Adrenal gland (tissue), 9 donors: ENCODE measurements at regions not wholly inside any gene's neighbourhood (a gene's known extent, or its start where the extent isn't known, plus 50 kb on each side); places are given as distances from the start of the nearest gene placed in this dataset.

Experiments
- DNase-seq, 7 donors: peaks; one replicate each; pipeline ENCODE4 v3.0.0-alpha.2; 2019 to 2020
- H3K27ac ChIP-seq, 5 donors: fragments of 200-600 bp; sonication (generic) in 4 of 5; 1 replicate in 3 of 5; 2 replicates in 2 of 5; pipeline versions ENCODE4 v1.5.1 to v1.8.0; 2016 to 2020; ENCODE audit warnings: mild to moderate bottlenecking in 1 of 5
- H3K27me3 ChIP-seq: fragments of 200-600 bp; 2 replicates; pipeline ENCODE4 v1.8.0; 2021
- H3K36me3 ChIP-seq, 2 donors: fragments of 200-600 bp; replicated peaks in 1 of 2; 1 replicate in 1 of 2; 2 replicates in 1 of 2; pipeline versions ENCODE4 v1.5.1 to v1.8.0; 2018 to 2022
- H3K4me1 ChIP-seq, 2 donors: fragments of 200-600 bp; replicated peaks in 1 of 2; 1 replicate in 1 of 2; 2 replicates in 1 of 2; pipeline versions ENCODE4 v1.5.1 to v1.8.0; 2018 to 2021
- H3K4me3 ChIP-seq, 4 donors: fragments of 200-600 bp; sonication (generic) in 3 of 4; one replicate each; pipeline ENCODE4 v1.5.1; 2016 to 2018
- H3K9me3 ChIP-seq, 3 donors: fragments of 200-600 bp; sonication (generic) in 1 of 3; replicated peaks in 1 of 3; 1 replicate in 2 of 3; 2 replicates in 1 of 3; pipeline versions ENCODE4 v1.5.1 to v1.8.0; 2016 to 2021
- CTCF ChIP-seq, 6 experiments: fragments of 450-650 bp in 4 of 6; fragments of 200-600 bp in 2 of 6; sonication (generic) in 1 of 6; IDR thresholded peaks; 1 replicate in 5 of 6; 2 replicates in 1 of 6; pipeline versions ENCODE4 v1.5.1 to v1.8.0; 2016 to 2021; ENCODE audit warnings: antibody characterized with exemption in 6 of 6, mild to moderate bottlenecking in 2 of 6, moderate library complexity in 1 of 6
- POLR2A ChIP-seq, 2 donors: fragments of 450-650 bp; IDR thresholded peaks; one replicate each; pipeline ENCODE4 v1.6.1; 2017; ENCODE audit warnings: antibody characterized with exemption in 2 of 2, mild to moderate bottlenecking in 2 of 2, moderate library complexity in 1 of 2
- WGBS, 4 donors: extraction: QIAGEN DNeasy Blood & Tissue Kit in 2 of 4; methylation state at CpG; one replicate each; pipeline versions ENCODE4 v1.1.5 to v1.1.7; 2013 to 2017; 5-methylcytosine and 5-hydroxymethylcytosine counted together
- intact Hi-C, 2 donors: fragments of 100-400 bp; cut with DNase I; formaldehyde crosslinking; loops; one replicate each; pipeline versions ENCODE4 v1.14.1 to v1.15.0; 2022 to 2023
- donor health status: healthy with polysubstance abuse.
- donor health status: Bipolar disorder and iron deficiency.
- donor health status: DM: yes; HTN: yes; CAD: no.
- donor health status: DM: no; HTN: no; CAD: no.
- donor health status: DM: no; HTN: no; CAD: no.

- H3K27me3 ChIP-seq: no peaks in the 10 kb centered on the region
- no peaks in the 10 kb centered on the region for H3K4me1 ChIP-seq
- 33 to 35% (median 35%) methylated on average over 8 of the region's 8 CpGs for WGBS, 4 donors
- H3K9me3 ChIP-seq: no peaks in the 10 kb centered on the region
- no peaks in the 10 kb centered on the region for H3K36me3 ChIP-seq
- no peak overlapping the region for H3K4me3 ChIP-seq
- intact Hi-C loops: loop anchor here (5.0 kb wide), 2 partner anchors 287 to 292 kb away; no protein-coding TSS in a partner anchor
- TF ChIP-seq POLR2A (IDR thresholded peaks at IDR 0.05) (no peak), CTCF (IDR thresholded peaks at IDR 0.05) (peak; percentile 62 to 95 (median 91))
- no peak overlapping the region for H3K27ac ChIP-seq
- peak; percentile 75 to 95 (median 86) for DNase-seq
These were observed 134.2 kb downstream of the CHIC2 start for GRCh38 chr4:53929955-53930798.

GRCh38 chr4:53929311-53929710 lies 135.1 kb downstream of the CHIC2 start:
- Histone ChIP-seq H3K4me1 (no peaks in the 10 kb centered on the region), H3K4me3 (no peak overlapping the region), H3K27me3 (no peaks in the 10 kb centered on the region), H3K36me3 (no peaks in the 10 kb centered on the region), H3K9me3 (no peaks in the 10 kb centered on the region), H3K27ac (no peak overlapping the region)
- intact Hi-C loops: loop anchor here in 1 of 2 donors (5.0 kb wide), 1 partner anchor 293 kb away; no protein-coding TSS in a partner anchor
- 72 to 76% (median 75%) methylated on average over 4 of the region's 4 CpGs for WGBS, 4 donors
- TF ChIP-seq POLR2A (IDR thresholded peaks at IDR 0.05) (no peak), CTCF (IDR thresholded peaks at IDR 0.05) (no peak)
- no peak for DNase-seq

- Histone ChIP-seq H3K27me3 (no peaks in the 10 kb centered on the region), H3K27ac (no peak overlapping the region), H3K9me3 (no peaks in the 10 kb centered on the region), H3K4me1 (no peaks in the 10 kb centered on the region), H3K4me3 (no peak overlapping the region), H3K36me3 (no peaks in the 10 kb centered on the region)
- no peak for DNase-seq
- TF ChIP-seq POLR2A (IDR thresholded peaks at IDR 0.05): no peak
- no peak for TF ChIP-seq CTCF (IDR thresholded peaks at IDR 0.05)
- intact Hi-C loops: loop anchor here in 1 of 2 donors (5.0 kb wide), 1 partner anchor 293 kb away; no protein-coding TSS in a partner anchor
These were observed 135.6 kb downstream of the CHIC2 start for GRCh38 chr4:53928825-53929224.

- H3K4me1 ChIP-seq: no peaks in the 10 kb centered on the region
- intact Hi-C loops: loop anchor here in 1 of 2 donors (5.0 kb wide), 1 partner anchor 297 kb away; no protein-coding TSS in a partner anchor
- no peak overlapping the region for H3K4me3 ChIP-seq
- TF ChIP-seq CTCF (IDR thresholded peaks at IDR 0.05) (no peak), POLR2A (IDR thresholded peaks at IDR 0.05) (no peak)
- no peaks in the 10 kb centered on the region for H3K27me3 ChIP-seq
- no peaks in the 10 kb centered on the region for H3K36me3 ChIP-seq
- H3K27ac ChIP-seq: no peak overlapping the region
- no peak for DNase-seq
- WGBS, 4 donors: 80 to 97% (median 87%) methylated on average over 2 of the region's 2 CpGs
- no peaks in the 10 kb centered on the region for H3K9me3 ChIP-seq
These were observed 139.3 kb downstream of the CHIC2 start for GRCh38 chr4:53925050-53925605.
